ENCODE measurements at regions not wholly inside any gene's neighbourhood (a gene's known extent, or its start where the extent isn't known, plus 50 kb on each side); places are given as distances from the start of the nearest gene placed in this dataset.
"Not testable (repeated sequence)": the region's sequence is repeated elsewhere in the genome, so short reads cannot be mapped to it uniquely, and the experiment has no call there.

DNA sequence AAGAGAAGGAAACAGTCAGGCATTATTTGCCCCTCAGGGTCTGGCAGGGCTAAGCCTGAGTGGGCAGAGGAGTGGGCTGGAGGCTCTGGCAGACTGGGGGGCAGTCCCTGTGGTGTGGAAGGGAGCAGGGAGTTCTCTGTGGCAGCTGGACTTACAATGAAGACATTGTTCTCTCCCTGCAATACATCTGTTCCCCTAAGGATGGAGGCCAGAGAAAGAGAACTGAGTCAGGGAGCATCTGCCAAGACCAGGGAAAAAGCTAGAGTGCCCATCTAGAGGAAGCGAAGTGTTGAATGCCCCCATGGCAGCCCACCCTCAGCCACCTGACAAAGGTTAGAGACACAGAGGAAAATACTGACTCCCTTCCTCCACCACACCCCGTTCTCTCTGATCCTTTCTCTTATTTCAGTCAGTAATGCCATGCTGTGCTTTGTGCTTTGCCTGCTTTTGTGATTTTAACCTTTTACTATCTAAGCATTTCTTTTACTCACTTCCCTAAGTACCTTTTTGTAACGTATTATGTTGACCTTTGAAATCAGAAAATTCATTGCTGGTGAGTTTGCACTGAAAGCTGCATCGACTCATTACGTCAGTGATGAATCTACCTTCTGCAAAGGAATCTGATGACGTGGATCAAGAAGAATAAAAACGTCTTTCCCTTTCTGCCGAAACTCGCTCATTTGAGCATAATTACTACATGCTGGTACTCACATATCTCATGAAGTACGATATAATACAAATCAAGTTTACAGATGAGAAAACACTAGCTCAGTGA lies 76.0 kb downstream of the ACTL7B start:
- H3K9me3 Mint-ChIP-seq = no peaks in the 10 kb centered on the region
- ATAC-seq (replicated peaks) = no peak
- no peak overlapping the region for H3K27ac Mint-ChIP-seq
- no peak overlapping the region for H3K4me3 Mint-ChIP-seq
- H3K27me3 Mint-ChIP-seq = peaks cover 8% of the 10 kb centered on the region
- no peaks in the 10 kb centered on the region for H3K36me3 Mint-ChIP-seq (ENCODE audit: low read depth)
- no peaks in the 10 kb centered on the region for H3K4me1 Mint-ChIP-seq

DNA sequence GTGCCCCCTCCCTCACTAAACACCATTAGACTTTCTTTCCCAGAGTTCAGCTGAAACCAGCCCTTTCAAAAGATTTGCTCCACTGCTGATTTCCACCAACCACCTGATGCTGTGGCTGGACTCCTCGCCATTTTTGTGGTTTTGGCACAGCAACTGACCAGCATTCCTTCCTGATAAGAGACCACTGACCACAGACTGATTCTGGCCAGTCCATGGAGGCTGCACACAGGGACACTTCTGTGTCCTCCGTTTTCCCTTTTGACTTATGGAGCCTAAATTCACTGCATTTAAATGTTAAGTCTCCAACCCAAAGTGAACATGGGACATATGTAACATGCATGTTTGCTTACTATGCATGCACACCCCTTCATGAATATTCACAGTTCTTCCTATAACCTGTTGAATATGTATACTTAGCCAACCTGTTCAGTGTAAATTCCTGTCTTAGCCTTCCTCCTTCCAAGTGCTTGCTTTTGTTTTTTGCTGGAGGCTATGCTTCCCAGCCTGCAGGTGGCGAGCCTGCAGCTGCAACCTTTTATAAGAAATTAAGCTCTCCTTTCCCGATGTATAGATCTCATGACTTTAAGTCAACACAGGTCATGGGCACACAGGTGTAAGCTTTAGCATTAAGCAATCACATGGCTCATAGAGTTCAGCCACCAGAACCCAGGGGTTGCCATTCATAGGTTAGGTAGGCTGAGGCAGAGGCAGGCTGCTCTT lies 78.7 kb downstream of the ACTL7B start:
- Mint-ChIP-seq H3K9me3 (no peaks in the 10 kb centered on the region), H3K4me1 (no peaks in the 10 kb centered on the region), H3K27me3 (peaks cover 7% of the 10 kb centered on the region), H3K4me3 (no peak overlapping the region), H3K27ac (no peak overlapping the region), H3K36me3 (ENCODE audit: low read depth) (no peaks in the 10 kb centered on the region)
- no peak for ATAC-seq (replicated peaks)

DNA sequence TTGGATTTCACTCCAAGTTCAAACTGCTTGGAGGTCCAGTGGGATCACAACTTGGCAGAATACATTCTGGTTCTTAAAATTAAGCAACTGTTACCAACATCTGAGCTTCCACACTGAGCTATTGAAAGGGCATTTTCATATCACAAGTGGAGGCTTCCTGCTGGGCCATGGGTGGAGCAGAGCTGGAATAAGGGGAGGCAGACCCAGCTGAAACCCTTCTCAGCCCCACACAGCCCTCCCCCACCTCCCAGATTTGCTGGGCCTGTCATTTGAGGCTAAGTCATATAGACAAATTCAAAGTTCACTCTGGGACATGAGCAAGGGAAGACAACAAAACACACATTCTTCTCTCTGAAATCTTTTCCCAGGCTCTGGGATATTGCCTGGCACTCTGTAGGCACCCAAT lies 79.9 kb downstream of the ACTL7B start:
- H3K36me3 Mint-ChIP-seq (ENCODE audit: low read depth) = no peaks in the 10 kb centered on the region
- H3K4me3 Mint-ChIP-seq = no peak overlapping the region
- ATAC-seq (replicated peaks) = no peak
- peaks cover 8% of the 10 kb centered on the region for H3K27me3 Mint-ChIP-seq
- H3K4me1 Mint-ChIP-seq = no peaks in the 10 kb centered on the region
- no peak overlapping the region for H3K27ac Mint-ChIP-seq
- H3K9me3 Mint-ChIP-seq = no peaks in the 10 kb centered on the region

DNA sequence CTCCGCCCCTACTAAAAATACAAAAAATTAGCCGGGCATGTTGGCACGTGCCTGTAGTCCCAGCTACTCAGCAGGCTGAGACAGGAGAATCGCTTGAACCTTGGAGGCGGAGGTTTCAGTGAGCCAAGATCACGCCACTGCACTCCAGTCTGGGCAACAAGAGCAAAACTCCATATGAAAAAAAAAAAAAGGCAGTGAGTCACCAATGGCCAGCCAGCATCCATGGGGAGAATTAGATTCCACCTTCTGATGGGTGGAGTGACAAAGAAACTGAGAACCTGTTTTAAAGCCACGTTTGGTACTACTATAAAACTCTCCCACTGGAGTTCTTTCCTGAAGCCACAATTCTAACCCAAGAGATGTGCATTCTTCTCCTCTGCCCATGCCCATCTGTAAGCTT lies 81.7 kb downstream of the ACTL7B start:
- not testable (repeated sequence) for ATAC-seq (replicated peaks); H3K27me3 Mint-ChIP-seq; H3K4me1 Mint-ChIP-seq; H3K4me3 Mint-ChIP-seq; H3K27ac Mint-ChIP-seq; H3K36me3 Mint-ChIP-seq (ENCODE audit: low read depth); H3K9me3 Mint-ChIP-seq

DNA sequence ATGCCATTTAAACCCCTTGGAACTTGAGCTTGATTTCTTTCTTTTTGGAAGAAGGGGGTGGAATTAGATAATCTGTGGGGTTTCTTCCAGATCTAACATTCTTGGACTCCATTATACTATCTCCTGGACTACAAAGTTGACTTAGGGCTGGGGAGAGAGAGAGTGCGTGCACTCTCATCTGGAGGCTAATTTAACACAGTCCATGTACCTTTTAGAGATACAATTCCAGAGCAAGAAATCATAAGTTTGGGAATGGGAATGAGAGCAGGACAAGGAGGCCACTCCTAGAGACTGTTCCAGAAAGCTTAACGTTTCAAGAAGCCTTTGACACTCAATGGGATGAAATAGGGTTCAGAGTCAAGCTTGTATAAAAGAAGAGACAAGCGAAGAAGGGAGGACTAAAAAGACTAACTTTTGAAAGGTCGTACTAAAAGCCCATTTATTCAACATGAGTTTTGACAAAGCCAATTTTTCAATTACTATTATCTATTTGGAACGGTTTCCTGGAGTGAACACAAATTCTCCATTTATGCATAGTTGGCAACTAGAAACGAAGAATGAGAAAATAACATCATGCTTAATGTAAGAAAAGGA lies 83.4 kb downstream of the ACTL7B start:
- H3K27me3 Mint-ChIP-seq = peaks cover 7% of the 10 kb centered on the region
- no peak overlapping the region for H3K27ac Mint-ChIP-seq
- H3K36me3 Mint-ChIP-seq (ENCODE audit: low read depth) = no peaks in the 10 kb centered on the region
- no peak overlapping the region for H3K4me3 Mint-ChIP-seq
- no peak for ATAC-seq (replicated peaks)
- no peaks in the 10 kb centered on the region for H3K4me1 Mint-ChIP-seq
- peaks cover 6% of the 10 kb centered on the region for H3K9me3 Mint-ChIP-seq

DNA sequence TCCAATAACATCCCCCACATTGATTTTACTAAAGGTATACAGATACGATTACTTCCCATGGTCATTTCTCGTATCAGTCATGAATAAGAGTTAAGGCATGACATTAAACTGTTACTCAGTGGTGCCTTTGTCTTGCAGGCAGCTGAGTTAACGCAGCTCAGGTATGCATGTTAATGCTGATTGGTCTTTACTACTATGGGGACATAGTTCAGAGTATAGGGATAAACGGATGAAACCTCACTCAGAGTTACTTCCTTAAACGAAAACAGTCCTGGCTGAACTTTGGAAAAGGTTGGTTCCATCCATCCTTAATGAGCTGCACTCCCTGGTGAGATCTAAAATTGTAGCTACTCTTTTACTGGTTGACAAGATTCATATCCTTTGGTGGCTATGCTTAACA lies 87.0 kb downstream of the ACTL7B start:
- H3K4me1 Mint-ChIP-seq = no peaks in the 10 kb centered on the region
- H3K27me3 Mint-ChIP-seq = peaks cover 10% of the 10 kb centered on the region
- no peak overlapping the region for H3K27ac Mint-ChIP-seq
- ATAC-seq (replicated peaks) = no peak
- H3K36me3 Mint-ChIP-seq (ENCODE audit: low read depth) = no peaks in the 10 kb centered on the region
- H3K9me3 Mint-ChIP-seq = peaks cover 6% of the 10 kb centered on the region
- H3K4me3 Mint-ChIP-seq = no peak overlapping the region

DNA sequence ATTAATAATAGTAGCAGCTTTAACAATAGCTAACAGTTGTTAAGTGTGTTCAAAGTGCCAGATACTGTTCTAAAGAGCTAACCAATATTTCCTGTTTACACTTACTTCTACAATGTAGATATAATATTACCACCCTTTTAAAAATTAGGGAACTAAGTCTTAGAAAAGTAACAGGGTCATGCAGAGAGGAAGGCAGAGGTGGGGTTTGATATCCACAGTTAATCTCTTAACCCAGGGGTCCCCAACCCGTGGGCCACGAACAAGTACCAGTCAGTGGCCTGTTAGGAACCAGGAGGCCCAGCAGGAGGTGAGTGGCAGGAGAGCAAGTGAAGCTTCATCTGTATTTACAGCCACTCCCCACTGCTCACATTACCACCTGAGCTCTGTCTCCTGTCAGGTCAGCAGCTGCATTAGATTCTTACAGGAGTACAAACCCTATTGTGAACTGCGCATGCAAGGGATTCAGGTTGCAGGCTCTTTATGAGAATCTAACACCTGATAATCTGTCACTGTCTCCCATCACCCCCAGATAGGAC lies 89.1 kb downstream of the ACTL7B start:
- Mint-ChIP-seq H3K27ac (no peak overlapping the region), H3K4me1 (no peaks in the 10 kb centered on the region), H3K36me3 (ENCODE audit: low read depth) (no peaks in the 10 kb centered on the region), H3K4me3 (no peak overlapping the region), H3K27me3 (peaks cover 5% of the 10 kb centered on the region), H3K9me3 (peaks cover 6% of the 10 kb centered on the region)
- ATAC-seq (replicated peaks) = no peak

DNA sequence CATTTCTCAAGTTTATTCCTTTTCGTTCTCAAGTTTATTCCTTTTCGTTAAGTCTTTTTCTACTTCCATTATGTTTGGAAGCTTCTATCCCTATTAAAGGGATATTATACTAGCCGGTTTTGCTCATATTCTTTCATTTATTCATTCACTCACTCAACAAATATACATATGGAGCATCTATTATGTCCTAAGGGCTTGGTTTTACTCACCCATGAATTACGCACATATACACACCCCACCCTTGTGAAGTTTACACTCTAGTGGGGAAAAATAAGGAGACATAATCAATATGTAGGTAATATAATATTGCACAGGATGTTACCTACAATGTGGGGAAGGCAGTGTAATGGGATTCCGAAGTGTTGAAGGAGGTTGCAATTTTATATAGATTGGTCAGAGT lies 90.5 kb downstream of the ACTL7B start:
- ATAC-seq (replicated peaks) = no peak
- Mint-ChIP-seq H3K27me3 (peaks cover 5% of the 10 kb centered on the region), H3K9me3 (peaks cover 6% of the 10 kb centered on the region), H3K4me1 (no peaks in the 10 kb centered on the region), H3K27ac (no peak overlapping the region), H3K36me3 (ENCODE audit: low read depth) (no peaks in the 10 kb centered on the region), H3K4me3 (no peak overlapping the region)

DNA sequence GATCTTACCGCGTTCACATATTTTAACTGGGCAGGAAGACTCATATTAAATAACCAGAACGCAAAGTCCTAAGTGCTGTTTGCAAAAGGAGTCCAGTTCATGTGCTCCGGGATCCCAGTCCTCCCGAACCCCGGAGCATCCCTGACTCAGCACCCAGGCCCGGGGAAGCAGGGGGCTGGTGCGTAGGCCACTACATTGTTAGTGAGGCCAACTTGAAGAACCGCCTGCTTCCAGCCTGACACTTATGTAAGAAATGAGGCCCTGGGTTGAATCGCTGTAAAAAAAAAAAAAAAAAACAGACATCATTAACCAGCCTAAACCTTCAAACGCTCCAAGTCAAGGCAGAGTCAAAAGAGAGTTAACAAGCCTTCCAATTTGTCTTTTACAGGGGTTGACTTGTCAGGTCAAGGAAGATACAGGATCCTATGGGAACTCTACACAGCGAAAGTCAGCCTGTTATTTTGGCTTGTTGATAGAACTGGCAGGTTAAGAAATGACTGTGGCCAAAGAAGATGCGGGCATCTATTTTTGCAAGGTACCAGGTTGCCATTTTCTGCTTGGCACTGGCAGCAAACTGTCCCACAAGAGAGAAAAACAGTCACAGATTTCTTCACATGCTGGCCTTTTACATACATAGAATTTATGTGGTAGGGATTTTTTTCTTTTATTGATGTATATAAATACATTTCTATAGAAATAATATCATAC lies 93.3 kb downstream of the ACTL7B start:
- Mint-ChIP-seq H3K36me3 (ENCODE audit: low read depth) (no peaks in the 10 kb centered on the region), H3K4me3 (no peak overlapping the region), H3K4me1 (no peaks in the 10 kb centered on the region), H3K27me3 (peaks cover 3% of the 10 kb centered on the region), H3K9me3 (no peaks in the 10 kb centered on the region), H3K27ac (no peak overlapping the region)
- no peak for ATAC-seq (replicated peaks)

DNA sequence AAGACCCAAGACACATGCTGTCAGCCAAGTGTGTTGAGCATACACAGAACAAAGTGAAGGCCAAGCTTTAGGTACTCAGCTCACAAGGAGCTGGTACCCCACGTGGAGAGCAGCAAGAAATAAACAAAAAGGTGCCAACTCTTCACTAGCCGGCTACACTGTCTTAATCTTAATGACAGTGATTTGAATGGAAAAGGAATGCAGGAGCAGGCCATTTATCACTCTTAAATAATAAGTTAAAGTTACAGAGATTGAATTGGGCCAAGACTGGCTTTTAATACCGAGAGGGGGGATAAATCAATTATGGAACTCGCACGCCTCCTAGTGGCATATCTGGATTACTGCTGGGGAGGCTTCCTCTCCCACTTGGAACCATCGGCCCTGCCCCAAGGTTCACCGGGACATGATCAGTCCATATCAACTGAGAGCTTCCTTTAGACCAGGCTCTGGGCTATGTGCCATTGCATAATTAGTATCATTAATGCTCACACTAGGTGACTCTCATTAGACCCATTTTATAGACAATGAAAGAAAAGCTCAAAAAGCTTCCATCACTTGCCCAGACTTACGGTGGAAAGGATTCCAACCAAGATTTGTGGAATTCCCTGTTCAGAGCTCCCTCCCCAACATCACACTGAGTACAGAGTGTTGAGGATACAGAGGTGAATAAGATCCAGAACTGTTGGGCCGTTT lies 94.0 kb downstream of the ACTL7B start:
- ATAC-seq (replicated peaks) = no peak
- Mint-ChIP-seq H3K36me3 (ENCODE audit: low read depth) (no peaks in the 10 kb centered on the region), H3K4me1 (no peaks in the 10 kb centered on the region), H3K27ac (no peak overlapping the region), H3K9me3 (no peaks in the 10 kb centered on the region), H3K4me3 (no peak overlapping the region), H3K27me3 (peaks cover 3% of the 10 kb centered on the region)

DNA sequence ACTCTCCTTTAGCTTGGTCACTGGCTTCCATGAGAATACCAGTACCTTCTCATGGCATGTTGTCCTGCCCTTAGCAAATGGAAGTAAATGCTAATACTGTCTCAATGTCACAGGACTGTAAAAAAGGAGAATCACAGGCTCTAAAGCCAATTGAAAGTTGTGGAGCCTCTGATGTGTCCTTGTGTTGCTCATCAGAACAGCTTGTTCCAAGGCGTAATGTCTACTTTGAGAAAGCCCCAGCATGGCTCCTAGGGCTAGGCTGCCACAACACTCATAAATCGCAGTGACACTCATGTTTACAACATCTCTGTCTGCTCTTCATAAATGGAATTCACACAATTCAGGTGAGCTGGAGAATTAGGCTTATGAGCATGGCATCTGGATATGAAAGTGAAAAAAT lies 94.9 kb downstream of the ACTL7B start:
- Mint-ChIP-seq H3K27me3 (peaks cover 3% of the 10 kb centered on the region), H3K4me3 (no peak overlapping the region), H3K9me3 (no peaks in the 10 kb centered on the region), H3K27ac (no peak overlapping the region), H3K36me3 (ENCODE audit: low read depth) (no peaks in the 10 kb centered on the region), H3K4me1 (no peaks in the 10 kb centered on the region)
- ATAC-seq (replicated peaks) = no peak

DNA sequence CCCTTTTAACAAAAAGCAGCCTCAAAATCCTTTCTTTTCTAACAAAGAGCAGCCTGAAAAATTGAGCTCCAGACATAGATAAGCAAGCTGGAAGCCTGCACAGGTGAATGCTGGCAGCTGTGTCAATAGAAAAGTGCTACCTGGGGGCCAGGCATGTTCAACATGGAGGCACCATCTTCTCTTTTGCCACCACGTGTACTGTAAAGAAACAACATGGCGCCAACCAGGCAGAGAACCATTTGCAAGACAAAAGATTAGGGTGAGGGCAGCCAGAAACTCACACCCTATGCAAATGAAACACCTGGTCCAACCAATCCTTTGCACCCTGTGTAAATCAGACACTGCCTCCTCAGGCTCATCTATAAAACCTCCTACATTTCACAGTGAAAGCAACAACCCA lies 96.0 kb downstream of the ACTL7B start:
- H3K4me3 Mint-ChIP-seq = no peak overlapping the region
- H3K27me3 Mint-ChIP-seq = peaks cover 3% of the 10 kb centered on the region
- H3K9me3 Mint-ChIP-seq = no peaks in the 10 kb centered on the region
- H3K4me1 Mint-ChIP-seq = no peaks in the 10 kb centered on the region
- no peak for ATAC-seq (replicated peaks)
- no peak overlapping the region for H3K27ac Mint-ChIP-seq
- no peaks in the 10 kb centered on the region for H3K36me3 Mint-ChIP-seq (ENCODE audit: low read depth)

DNA sequence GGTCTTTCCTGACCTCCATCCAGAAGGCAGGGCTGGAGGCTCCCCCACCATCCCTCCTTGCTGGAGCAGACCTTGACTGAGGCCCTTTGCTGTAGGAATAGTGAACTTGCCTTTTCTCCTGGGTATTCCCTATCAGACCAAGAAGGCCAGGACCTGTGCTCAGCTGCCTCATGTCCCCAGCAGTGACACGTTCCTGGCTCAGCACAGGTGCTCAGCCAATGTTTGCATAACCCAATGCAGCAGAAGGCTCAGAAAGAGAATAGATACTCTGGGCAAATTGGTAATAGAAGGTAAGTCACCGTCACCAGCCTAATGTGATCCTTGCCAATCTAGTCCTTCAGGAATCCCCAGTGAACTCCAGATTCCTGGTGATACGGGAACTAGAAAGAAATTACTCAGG lies 96.4 kb downstream of the ACTL7B start:
- Mint-ChIP-seq H3K4me3 (no peak overlapping the region), H3K9me3 (no peaks in the 10 kb centered on the region), H3K27me3 (peaks cover 3% of the 10 kb centered on the region), H3K4me1 (no peaks in the 10 kb centered on the region), H3K27ac (no peak overlapping the region), H3K36me3 (ENCODE audit: low read depth) (no peaks in the 10 kb centered on the region)
- ATAC-seq (replicated peaks) = no peak
